H1 (cell line): ENCODE measurements at regions not wholly inside any gene's neighbourhood (a gene's known extent, or its start where the extent isn't known, plus 50 kb on each side); places are given as distances from the start of the nearest gene placed in this dataset.

Experiments
- CTCF ChIA-PET: fragments of 300-600 bp; sonication (Branson Sonifier 250); formaldehyde crosslinking; loops from one replicate; lab custom pipeline; 2021; ENCODE audit not compliant: partially characterized antibody; lab: Charles Lee
- POLR2A ChIA-PET: fragments of 300-600 bp; sonication (Branson Sonifier 250); formaldehyde crosslinking; loops from one replicate; lab custom pipeline; 2021; ENCODE audit warnings: inconsistent platforms; ENCODE audit not compliant: partially characterized antibody; lab: Charles Lee
- DNase-seq, 2 experiments: peaks; one replicate each; pipeline versions ENCODE4 v3.0.0 to v3.0.0-alpha.2; 2010 to 2022; ENCODE audit warnings: low spot score in 2 of 2, low read depth in 1 of 2, mixed read lengths in 1 of 2
- FAIRE-seq: peaks from 2 replicates; lab custom pipeline; 2011; peaks lifted over from hg19 to GRCh38; lab: Jason Lieb, UNC
- H2AFZ ChIP-seq: 2 replicates; pipeline ENCODE4 v1.8.1; 2012; ENCODE audit warnings: low read length, inconsistent platforms
- H2AK5ac ChIP-seq: 2 replicates; pipeline ENCODE4 v1.6.1; 2013; ENCODE audit warnings: low read depth, low read length
- H2BK120ac ChIP-seq: replicated peaks from 2 replicates; pipeline ENCODE3; 2013; ENCODE audit warnings: low read depth, low read length, inconsistent platforms
- H2BK12ac ChIP-seq: 2 replicates; pipeline ENCODE4 v1.6.1; 2013; ENCODE audit warnings: low read depth, low read length
- H2BK15ac ChIP-seq: 2 replicates; pipeline ENCODE4 v1.6.1; 2013; ENCODE audit warnings: low read length
- H2BK20ac ChIP-seq: 2 replicates; pipeline ENCODE4 v1.6.1; 2013; ENCODE audit warnings: low read length
- H2BK5ac ChIP-seq: 2 replicates; pipeline ENCODE4 v1.6.1; 2013; ENCODE audit warnings: low read depth, low read length
- H3K14ac ChIP-seq: 2 replicates; pipeline ENCODE4 v1.6.1; 2013; ENCODE audit warnings: inconsistent platforms; ENCODE audit not compliant: insufficient read length
- H3K18ac ChIP-seq: 2 replicates; pipeline ENCODE4 v1.6.1; 2013; ENCODE audit warnings: low read length; ENCODE audit errors: extremely low read depth
- H3K23ac ChIP-seq: 2 replicates; pipeline ENCODE4 v1.6.1; 2013; ENCODE audit warnings: inconsistent platforms; ENCODE audit not compliant: insufficient read length
- H3K23me2 ChIP-seq: 2 replicates; pipeline ENCODE4 v1.6.1; 2013; ENCODE audit warnings: low read depth, low read length
- H3K27ac ChIP-seq: 2 replicates; pipeline ENCODE4 v1.6.1; 2011; ENCODE audit warnings: low read depth, low read length, inconsistent platforms
- H3K27me3 ChIP-seq, 4 experiments: replicated peaks in 1 of 4; 1 replicate in 1 of 4; 2 replicates in 3 of 4; pipeline versions ENCODE4 v1.6.1 to v1.8.1; 2011 to 2013; ENCODE audit warnings: low read length in 3 of 4, mild to moderate bottlenecking in 3 of 4, inconsistent platforms in 2 of 4, mixed read lengths in 2 of 4, moderate library complexity in 1 of 4; ENCODE audit not compliant: control insufficient read depth in 3 of 4, insufficient read depth in 3 of 4; ENCODE audit errors: extremely low read depth in 1 of 4
- H3K36me3 ChIP-seq, 4 experiments: 2 replicates each; pipeline versions ENCODE4 v1.6.1 to v1.8.1; 2011 to 2013; ENCODE audit warnings: mild to moderate bottlenecking in 4 of 4, low read length in 3 of 4, moderate library complexity in 2 of 4, control low read depth in 1 of 4, inconsistent platforms in 1 of 4; ENCODE audit not compliant: insufficient read depth in 4 of 4, control insufficient read depth in 2 of 4
- H3K4ac ChIP-seq: replicated peaks from 2 replicates; pipeline ENCODE3; 2013; ENCODE audit warnings: low read length, low read depth, mixed read lengths, inconsistent platforms; ENCODE audit not compliant: insufficient read length
- H3K4me1 ChIP-seq, 4 experiments: replicated peaks in 1 of 4; 1 replicate in 1 of 4; 2 replicates in 3 of 4; pipeline versions ENCODE4 v1.6.1 to v1.8.1; 2011 to 2013; ENCODE audit warnings: low read length in 3 of 4, inconsistent platforms in 2 of 4, mixed read lengths in 1 of 4; ENCODE audit not compliant: insufficient read depth in 4 of 4, control insufficient read depth in 3 of 4
- H3K4me2 ChIP-seq, 2 experiments: 2 replicates each; pipeline versions ENCODE4 v1.6.1 to v1.8.1; 2011 to 2013; ENCODE audit warnings: low read depth in 2 of 2, low read length in 2 of 2, control low read depth in 1 of 2, inconsistent platforms in 1 of 2, mild to moderate bottlenecking in 1 of 2; ENCODE audit not compliant: insufficient read depth in 1 of 2
- H3K4me3 ChIP-seq, 4 experiments: fragments of 200-600, 300-600 bp in 1 of 4; sonication (generic), shearing (Covaris generic), sonication (Bioruptor Twin) in 1 of 4; 2 replicates each; pipeline versions ENCODE4 v1.5.1 to v1.8.1; 2011 to 2016; ENCODE audit warnings: low read length in 4 of 4, low read depth in 3 of 4, control low read depth in 2 of 4, inconsistent platforms in 2 of 4, mild to moderate bottlenecking in 2 of 4, mixed read lengths in 1 of 4, moderate library complexity in 1 of 4; ENCODE audit not compliant: insufficient read depth in 2 of 4; ENCODE audit errors: extremely low read depth in 1 of 4
- H3K56ac ChIP-seq: replicated peaks from 2 replicates; pipeline ENCODE3; 2013; ENCODE audit warnings: low read depth, mild to moderate bottlenecking, mixed read lengths, low read length, inconsistent platforms; ENCODE audit not compliant: insufficient read length
- H3K79me1 ChIP-seq: 2 replicates; pipeline ENCODE4 v1.6.1; 2013; ENCODE audit warnings: low read depth, low read length, control low read depth
- H3K79me2 ChIP-seq, 2 experiments: 2 replicates each; pipeline versions ENCODE4 v1.6.1 to v1.8.1; 2012 to 2013; ENCODE audit warnings: low read length in 2 of 2, mild to moderate bottlenecking in 2 of 2, inconsistent platforms in 1 of 2; ENCODE audit not compliant: insufficient read depth in 2 of 2, control insufficient read depth in 1 of 2
- H3K9ac ChIP-seq, 4 experiments: replicated peaks in 1 of 4; 1 replicate in 1 of 4; 2 replicates in 3 of 4; pipeline versions ENCODE4 v1.6.1 to v1.8.1; 2011 to 2013; ENCODE audit warnings: low read depth in 3 of 4, low read length in 3 of 4, control low read depth in 2 of 4, mild to moderate bottlenecking in 2 of 4, moderate library complexity in 2 of 4, inconsistent platforms in 1 of 4; ENCODE audit errors: extremely low read depth in 1 of 4
- H3K9me3 ChIP-seq, 2 experiments: 2 replicates each; pipeline versions ENCODE4 v1.6.1 to v1.8.1; 2012 to 2013; ENCODE audit warnings: mild to moderate bottlenecking in 2 of 2, moderate library complexity in 2 of 2, control low read depth in 1 of 2, inconsistent platforms in 1 of 2, low read depth in 1 of 2, low read length in 1 of 2, mixed read lengths in 1 of 2; ENCODE audit not compliant: insufficient read depth in 2 of 2
- H4K20me1 ChIP-seq, 2 experiments: replicated peaks in 1 of 2; 2 replicates each; pipeline versions ENCODE3 to v1.8.1; 2011 to 2013; ENCODE audit warnings: inconsistent platforms in 2 of 2, low read length in 2 of 2, mild to moderate bottlenecking in 1 of 2; ENCODE audit not compliant: insufficient read depth in 2 of 2, control insufficient read depth in 1 of 2
- H4K5ac ChIP-seq: 2 replicates; pipeline ENCODE4 v1.6.1; 2013; ENCODE audit warnings: low read length, low read depth, mixed read lengths, inconsistent platforms; ENCODE audit not compliant: insufficient read length
- H4K8ac ChIP-seq: 2 replicates; pipeline ENCODE4 v1.8.0; 2013; ENCODE audit warnings: mild to moderate bottlenecking, moderate library complexity, low read length, inconsistent platforms; ENCODE audit not compliant: insufficient read depth; ENCODE audit errors: extremely low read depth
- H4K91ac ChIP-seq: replicated peaks from 2 replicates; pipeline ENCODE3; 2013; ENCODE audit warnings: low read length, mixed read lengths, inconsistent platforms; ENCODE audit not compliant: insufficient read length
- ASH2L ChIP-seq: fragments of 200-600, 300-600 bp; sonication (generic); IDR thresholded peaks from one replicate; pipeline ENCODE4 v1.7.1; 2017; ENCODE audit warnings: low read length
- CHD2 ChIP-seq: IDR thresholded peaks from 2 replicates; pipeline ENCODE4 v1.6.1; 2012; ENCODE audit warnings: low read length, improper control_type of control experiment
- CREB1 ChIP-seq: IDR thresholded peaks from 2 replicates; pipeline ENCODE4 v1.6.1; 2012; ENCODE audit warnings: inconsistent platforms
- FOSL1 ChIP-seq: IDR thresholded peaks from 2 replicates; pipeline ENCODE4 v1.6.1; 2011; ENCODE audit warnings: mild to moderate bottlenecking, low read depth, low read length, moderate library complexity; ENCODE audit not compliant: insufficient read depth
- RBBP5 ChIP-seq: IDR thresholded peaks from 2 replicates; pipeline ENCODE4 v1.7.1; 2012; ENCODE audit warnings: low read depth, mild to moderate bottlenecking, inconsistent platforms, low read length, moderate library complexity, borderline replicate concordance
- RNF2 ChIP-seq: fragments of 200-900, 300-1000 bp; sonication (generic); IDR thresholded peaks from 2 replicates; pipeline ENCODE4 v1.7.1; 2016; ENCODE audit warnings: borderline replicate concordance, low read depth, mild to moderate bottlenecking, antibody characterized with exemption, low read length; ENCODE audit not compliant: poor library complexity, severe bottlenecking; ENCODE audit errors: missing control alignments
- SIN3A ChIP-seq, 2 experiments: IDR thresholded peaks in 1 of 2; conservative IDR thresholded peaks in 1 of 2; 2 replicates each; pipeline ENCODE4 v1.6.1; 2011 to 2012; ENCODE audit warnings: low read length in 2 of 2, improper control_type of control experiment in 1 of 2, low read depth in 1 of 2, mild to moderate bottlenecking in 1 of 2
- WGBS, 2 experiments: shearing (Covaris generic) in 1 of 2; methylation state at CpG; one replicate each; pipeline versions ENCODE4 v1.1.6 to v1.1.7; 2013 to 2015; ENCODE audit warnings: low lambda C conversion rate in 2 of 2, mixed read lengths in 2 of 2, inconsistent platforms in 1 of 2, low coverage in 1 of 2, missing lambda C conversion rate in 1 of 2; ENCODE audit not compliant: insufficient replicate concordance in 2 of 2, insufficient coverage in 1 of 2, insufficient read length in 1 of 2; ENCODE audit errors: extremely low coverage in 1 of 2, missing lambda C conversion rate in 1 of 2; 5-methylcytosine and 5-hydroxymethylcytosine counted together

DNA sequence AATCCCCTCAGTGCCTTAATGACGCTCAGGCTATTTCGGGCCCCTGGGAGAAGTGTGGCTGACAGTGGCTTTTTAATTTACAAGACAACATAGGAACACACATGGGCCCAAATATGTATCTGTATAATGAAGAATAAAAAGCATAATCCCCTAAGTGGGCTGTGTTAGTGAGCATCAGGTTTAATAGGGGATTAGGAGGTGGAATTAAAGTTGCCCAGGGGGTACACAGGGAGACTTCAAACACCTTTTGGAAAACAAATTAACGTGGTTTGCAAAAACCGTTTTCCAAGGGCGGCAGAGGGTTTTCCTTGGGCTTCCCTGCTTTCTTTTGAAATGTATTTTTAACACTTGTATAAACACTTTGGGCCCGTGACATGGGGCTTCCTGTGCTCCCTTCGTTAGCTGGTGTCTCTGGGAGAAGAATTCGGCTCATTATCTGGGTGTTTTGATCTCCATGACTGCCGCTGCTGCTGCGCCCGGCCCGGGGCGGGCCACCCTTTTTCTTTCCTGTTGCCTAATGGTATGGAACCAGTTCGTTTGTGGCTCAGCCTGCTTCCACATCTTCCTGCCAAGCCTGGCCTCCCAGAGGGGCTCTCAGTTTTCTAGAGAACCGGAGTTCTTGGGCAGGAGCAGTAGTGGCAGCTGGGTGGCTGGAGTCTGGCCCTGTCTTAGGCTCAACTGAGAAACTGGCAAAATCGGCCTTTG is 173.0 kb downstream of the MACROH2A1 start:
- no peaks in the 10 kb centered on the region for H4K20me1 ChIP-seq
- no peak overlapping the region for H2BK5ac ChIP-seq
- no peak overlapping the region for H2BK15ac ChIP-seq
- no peak overlapping the region for H3K4ac ChIP-seq
- H2AK5ac ChIP-seq, result no peak overlapping the region
- no peak overlapping the region for H4K8ac ChIP-seq
- no peak overlapping the region for H4K5ac ChIP-seq
- H3K9ac ChIP-seq, result no peak overlapping the region
- no peak overlapping the region for H3K14ac ChIP-seq
- FAIRE-seq (no peak), DNase-seq (no peak)
- no peak overlapping the region for H2BK20ac ChIP-seq
- no peaks in the 10 kb centered on the region for H3K9me3 ChIP-seq
- WGBS, 2 experiments, result 69% methylated on average over 16 of the region's 16 CpGs; no CpG with 5 or more reads in 1 of the 2 experiments
- H3K4me1 ChIP-seq, result no peaks in the 10 kb centered on the region; a peak in 1 of 7 replicates
- no peak overlapping the region for H3K4me3 ChIP-seq
- H3K27me3 ChIP-seq, result no peaks in the 10 kb centered on the region; a peak in 2 of 7 replicates
- no peak overlapping the region for H3K23ac ChIP-seq
- H3K79me1 ChIP-seq, result no peaks in the 10 kb centered on the region
- no peak overlapping the region for H2BK12ac ChIP-seq
- H3K36me3 ChIP-seq, result no peaks in the 10 kb centered on the region
- H3K79me2 ChIP-seq, result no peaks in the 10 kb centered on the region
- H3K18ac ChIP-seq, result no peak overlapping the region
- H2AFZ ChIP-seq, result no peak overlapping the region
- H3K56ac ChIP-seq, result no peak overlapping the region
- H4K91ac ChIP-seq, result no peak overlapping the region
- CTCF ChIA-PET, result interaction anchor here (1.1 to 1.4 kb wide), 2 partner anchors 9 to 22 kb away, joined by 3 to 4 read pairs; no protein-coding TSS in a partner anchor
- POLR2A ChIA-PET, result no interaction called here
- H2BK120ac ChIP-seq, result no peak overlapping the region
- no peak overlapping the region for H3K4me2 ChIP-seq
- H3K27ac ChIP-seq, result no peak overlapping the region
- H3K23me2 ChIP-seq, result no peaks in the 10 kb centered on the region
- no peak for TF ChIP-seq SIN3A (conservative IDR thresholded peaks at IDR 0.05 in 1 of 2, IDR thresholded peaks at IDR 0.05 in 1 of 2; ENCODE audit: low read depth in 1 of 2, low read length in 2 of 2)
- TF ChIP-seq FOSL1, result no peak
- no peak for TF ChIP-seq CREB1
- TF ChIP-seq CHD2, result no peak
- no peak for TF ChIP-seq ASH2L
- TF ChIP-seq RBBP5, result no peak
- TF ChIP-seq RNF2, result no peak
